Panc1 (cell line): ENCODE measurements at regions not wholly inside any gene's neighbourhood (a gene's known extent, or its start where the extent isn't known, plus 50 kb on each side); places are given as distances from the start of the nearest gene placed in this dataset.

Source experiments
- ATAC-seq: fragments of 200-7000 bp; cut with Tn5 transposase; 2 replicates; pipeline ENCODE4 v1.9.1; 2020; ENCODE audit warnings: mild to moderate bottlenecking, moderate library complexity
- BruUV-seq: library from RNA; stranded (reverse); fragments of 400-500 nt; replicated peaks from 2 replicates; lab custom pipeline; 2021; lab: Mats Ljungman, UMichigan
- CTCF ChIA-PET: fragments of 300-600 bp; sonication (Branson Sonifier 250); formaldehyde crosslinking; loops from one replicate; lab custom pipeline; 2022; ENCODE audit warnings: antibody characterized with exemption; lab: Charles Lee
- POLR2A ChIA-PET: fragments of 300-600 bp; sonication (Branson Sonifier 250); formaldehyde crosslinking; loops from one replicate; lab custom pipeline; 2022; ENCODE audit warnings: antibody characterized with exemption; lab: Charles Lee
- DNase-seq: peaks from one replicate; pipeline ENCODE4 v3.0.0-alpha.2; 2010; ENCODE audit warnings: low read depth, low spot score
- H3K27ac ChIP-seq: 2 replicates; pipeline ENCODE4 v1.5.1; 2011; ENCODE audit warnings: mild to moderate bottlenecking, low read length, inconsistent platforms
- H3K27me3 ChIP-seq: fragments of 200-500 bp; sonication (Bioruptor generic); 2 replicates; pipeline ENCODE4 v1.6.0; 2014; ENCODE audit warnings: low read length, inconsistent platforms; ENCODE audit not compliant: control insufficient read depth, insufficient read depth
- H3K36me3 ChIP-seq: fragments of 200-500 bp; sonication (Bioruptor generic); 2 replicates; pipeline ENCODE4 v1.5.1; 2014; ENCODE audit warnings: inconsistent platforms, mild to moderate bottlenecking, low read length, moderate library complexity; ENCODE audit not compliant: control insufficient read depth, insufficient read depth
- H3K4me1 ChIP-seq: 2 replicates; pipeline ENCODE4 v1.5.1; 2011; ENCODE audit warnings: inconsistent platforms, mild to moderate bottlenecking, low read length, moderate library complexity; ENCODE audit not compliant: control insufficient read depth, insufficient read depth
- H3K4me3 ChIP-seq, 2 experiments: 2 replicates each; pipeline ENCODE4 v1.5.1; 2011 to 2012; ENCODE audit warnings: low read depth in 2 of 2, low read length in 2 of 2, mild to moderate bottlenecking in 2 of 2, inconsistent platforms in 1 of 2, moderate library complexity in 1 of 2
- H3K9me3 ChIP-seq: fragments of 200-500 bp; sonication (Bioruptor generic); 2 replicates; pipeline ENCODE4 v1.5.1; 2014; ENCODE audit warnings: low read depth, mild to moderate bottlenecking, inconsistent platforms, low read length, moderate library complexity; ENCODE audit not compliant: control insufficient read depth, insufficient read depth
- CTCF ChIP-seq: fragments of 450-650 bp; IDR thresholded peaks from 2 replicates; pipeline ENCODE4 v1.5.1; 2017; ENCODE audit warnings: mild to moderate bottlenecking
- POLR2AphosphoS5 ChIP-seq: IDR thresholded peaks from 2 replicates; pipeline ENCODE4 v1.6.1; 2012; ENCODE audit warnings: mild to moderate bottlenecking, low read depth, low read length, moderate library complexity
- REST ChIP-seq, 2 experiments: IDR thresholded peaks; 2 replicates each; pipeline ENCODE4 v1.6.1; 2011 to 2012; ENCODE audit warnings: low read depth in 2 of 2, control low read depth in 1 of 2, low read length in 1 of 2, mild to moderate bottlenecking in 1 of 2, moderate library complexity in 1 of 2; ENCODE audit not compliant: insufficient read depth in 1 of 2
- SIN3A ChIP-seq: IDR thresholded peaks from 2 replicates; pipeline ENCODE4 v1.6.1; 2012; ENCODE audit warnings: low read depth, mild to moderate bottlenecking, low read length, moderate library complexity, borderline replicate concordance; ENCODE audit not compliant: insufficient read depth
- TCF7L2 ChIP-seq: IDR thresholded peaks from 2 replicates; pipeline ENCODE4 v1.6.1; 2011; ENCODE audit warnings: mild to moderate bottlenecking, low read depth, low read length, inconsistent platforms
- in situ Hi-C: cut with HindIII; loops from 2 replicates; pipeline ENCODE4 v1.10.0; 2016; ENCODE audit warnings: low sequenced_read_pairs, low pct_unique_long_range_greater_than_20kb
- intact Hi-C: fragments of 100-400 bp; cut with micrococcal nuclease; formaldehyde crosslinking; loops from one replicate; pipeline ENCODE4 v1.10.0; 2022; ENCODE audit not compliant: unreplicated experiment

- POLR2A ChIA-PET: no interaction called here
- no TSS peak for BruUV-seq
- Histone ChIP-seq H3K9me3 (no peaks in the 10 kb centered on the region), H3K4me3 (no peak overlapping the region), H3K4me1 (no peaks in the 10 kb centered on the region), H3K27me3 (no peaks in the 10 kb centered on the region), H3K27ac (no peak overlapping the region), H3K36me3 (no peaks in the 10 kb centered on the region)
- CTCF ChIA-PET: no interaction called here
- in situ Hi-C loops: no loop called here
- intact Hi-C loops: no loop called here
- no peak for DNase-seq
- no peak for ATAC-seq
- TF ChIP-seq REST (IDR thresholded peaks at IDR 0.05; ENCODE audit: insufficient read depth in 1 of 2, low read depth in 2 of 2, low read length in 1 of 2) (no peak), SIN3A (no peak), CTCF (no peak), TCF7L2 (no peak), POLR2AphosphoS5 (no peak)
Measured at GRCh38 chr5:31122998-31123951, 70.2 kb upstream of the CDH6 start.

GRCh38 chr5:31121224-31121623 lies 72.3 kb upstream of the CDH6 start:
- POLR2A ChIA-PET: no interaction called here
- H3K4me3 ChIP-seq: no peak overlapping the region
- intact Hi-C loops (no loop called here), in situ Hi-C loops (no loop called here)
- no peak for ATAC-seq
- TF ChIP-seq REST (IDR thresholded peaks at IDR 0.05; ENCODE audit: insufficient read depth in 1 of 2, low read depth in 2 of 2, low read length in 1 of 2): no peak
- no peak for TF ChIP-seq TCF7L2
- no peak for TF ChIP-seq CTCF
- TF ChIP-seq SIN3A: no peak
- no peak for TF ChIP-seq POLR2AphosphoS5
- no peaks in the 10 kb centered on the region for H3K4me1 ChIP-seq
- no peak overlapping the region for H3K27ac ChIP-seq
- no TSS peak for BruUV-seq
- H3K27me3 ChIP-seq: no peaks in the 10 kb centered on the region
- no peaks in the 10 kb centered on the region for H3K9me3 ChIP-seq
- no peaks in the 10 kb centered on the region for H3K36me3 ChIP-seq
- CTCF ChIA-PET: no interaction called here
- DNase-seq: no peak
